ENCODE measurements at regions not wholly inside any gene's neighbourhood (a gene's known extent, or its start where the extent isn't known, plus 50 kb on each side); places are given as distances from the start of the nearest gene placed in this dataset.
"Not testable (repeated sequence)": the region's sequence is repeated elsewhere in the genome, so short reads cannot be mapped to it uniquely, and the experiment has no call there.

DNA sequence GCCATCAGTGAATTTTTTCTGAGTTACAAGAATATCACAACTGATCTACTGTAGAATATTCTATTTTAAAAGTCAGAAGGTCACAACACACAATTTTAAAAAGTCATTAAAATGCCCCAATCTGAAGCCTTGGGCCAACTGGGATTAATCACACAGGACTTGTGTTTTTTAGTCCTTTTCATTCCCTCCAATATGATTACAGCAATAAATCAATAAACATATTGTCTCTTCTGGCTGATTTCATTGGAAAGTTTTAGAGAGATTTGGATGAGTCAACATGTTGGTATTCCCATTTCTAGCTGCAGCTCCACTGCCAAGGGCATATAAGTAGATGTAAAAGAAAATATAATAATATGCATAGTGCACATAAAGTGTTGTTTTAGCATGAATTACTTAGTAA, 85.8 kb downstream of the NIBAN1 start:
- peak; percentile 63 for DNase-seq (ENCODE audit: low read depth)

- DNase-seq (ENCODE audit: low read depth), result no peak
Measured at GRCh38 chr1:184882957-184883815, 91.1 kb downstream of the NIBAN1 start.

DNA sequence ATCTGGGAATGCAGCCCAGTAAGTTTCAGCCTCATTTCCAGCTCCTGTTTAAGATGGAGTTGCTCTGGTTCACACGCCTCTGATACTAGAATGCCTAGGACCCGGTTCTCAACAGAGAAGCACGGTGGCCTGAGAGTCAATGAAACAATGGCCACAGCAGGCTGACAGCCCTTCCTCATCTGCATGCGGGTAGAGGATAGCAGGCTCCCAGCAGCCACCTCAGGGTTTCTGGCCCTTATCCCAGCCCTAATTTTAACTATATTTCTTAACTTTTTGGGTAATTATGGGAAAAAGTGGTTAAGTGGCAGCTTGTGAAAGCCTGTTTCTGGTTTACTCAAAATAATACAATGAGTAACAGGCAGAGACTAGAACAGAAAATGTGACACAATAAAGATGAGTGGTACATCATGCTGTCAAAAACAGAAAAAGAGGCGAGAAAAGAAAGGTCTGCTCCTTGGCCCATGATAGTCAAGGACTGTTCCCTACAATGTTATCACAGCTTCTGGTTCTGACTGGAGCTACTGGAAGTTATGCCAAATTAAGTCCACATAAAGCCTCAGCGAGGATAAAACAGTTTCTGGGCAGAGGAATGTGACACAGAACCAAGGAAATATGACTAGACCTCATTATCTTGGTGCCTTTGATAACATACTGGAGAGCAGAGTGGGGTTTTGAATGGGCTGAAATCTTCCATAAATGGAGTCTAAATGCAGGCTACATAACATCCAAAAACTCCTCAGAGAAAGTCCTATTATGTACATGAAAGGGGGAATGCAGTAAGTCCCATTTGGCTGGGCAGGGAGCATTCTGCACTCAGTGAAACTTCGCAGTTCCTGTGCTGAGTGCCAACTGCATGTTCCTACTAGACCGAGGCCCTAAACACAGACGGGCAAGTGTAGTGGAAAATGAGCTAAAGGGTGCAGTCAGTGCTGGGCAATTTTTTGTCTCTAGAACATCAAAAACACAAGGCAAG, 92.1 kb downstream of the NIBAN1 start:
- DNase-seq (ENCODE audit: low read depth), result peak; percentile 34

DNA sequence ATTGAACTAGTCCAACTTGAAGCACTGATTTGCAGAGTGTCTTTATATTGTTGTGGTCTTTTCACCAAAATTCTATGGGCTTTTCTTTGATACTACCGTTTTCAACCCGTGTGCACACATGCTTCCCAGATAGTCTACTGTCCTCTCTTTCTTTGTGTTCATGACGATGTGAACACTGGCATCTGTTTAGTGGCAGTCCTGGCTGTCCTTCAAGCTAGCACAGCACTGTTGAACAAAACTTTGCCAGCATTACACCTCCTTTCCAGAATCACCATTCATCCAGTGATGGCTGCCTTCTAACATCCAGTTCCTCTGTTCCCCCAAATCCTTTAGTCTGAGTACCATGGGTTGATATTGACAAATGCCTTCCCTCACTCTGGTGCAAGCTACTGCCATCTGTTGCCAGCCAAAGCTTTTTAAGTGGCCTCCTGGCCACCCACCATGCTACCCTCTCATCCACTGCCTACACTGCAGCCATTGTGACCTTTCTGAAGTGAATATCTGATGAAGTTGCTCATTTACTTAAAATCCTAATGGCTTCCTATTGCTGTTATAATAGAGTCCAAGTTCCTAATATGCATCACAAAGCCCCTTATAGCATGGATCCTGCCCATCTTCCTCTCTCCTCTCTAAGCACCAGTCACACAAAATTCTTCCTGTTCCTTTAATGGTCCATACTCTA, 94.3 kb downstream of the NIBAN1 start:
- no peak for DNase-seq (ENCODE audit: low read depth)

DNA sequence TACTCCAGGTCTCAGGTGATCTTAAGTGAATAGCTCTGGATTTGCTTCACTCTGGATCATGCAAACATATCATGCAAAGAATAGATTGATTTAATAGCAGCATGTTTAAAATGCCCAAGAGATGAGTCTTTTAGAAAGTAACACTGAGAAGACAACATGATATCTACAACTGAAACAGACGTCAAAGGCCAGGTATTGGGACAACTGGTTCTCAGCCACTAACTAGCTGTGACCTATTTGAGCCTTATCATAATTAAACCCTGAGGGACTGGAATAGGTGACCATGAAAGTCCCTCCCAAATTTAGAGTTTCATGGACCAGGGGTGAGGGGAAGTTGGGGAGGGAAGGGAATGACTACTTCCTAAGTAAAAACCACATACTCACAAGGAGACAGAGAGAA, 95.7 kb downstream of the NIBAN1 start:
- no peak for DNase-seq (ENCODE audit: low read depth)

DNA sequence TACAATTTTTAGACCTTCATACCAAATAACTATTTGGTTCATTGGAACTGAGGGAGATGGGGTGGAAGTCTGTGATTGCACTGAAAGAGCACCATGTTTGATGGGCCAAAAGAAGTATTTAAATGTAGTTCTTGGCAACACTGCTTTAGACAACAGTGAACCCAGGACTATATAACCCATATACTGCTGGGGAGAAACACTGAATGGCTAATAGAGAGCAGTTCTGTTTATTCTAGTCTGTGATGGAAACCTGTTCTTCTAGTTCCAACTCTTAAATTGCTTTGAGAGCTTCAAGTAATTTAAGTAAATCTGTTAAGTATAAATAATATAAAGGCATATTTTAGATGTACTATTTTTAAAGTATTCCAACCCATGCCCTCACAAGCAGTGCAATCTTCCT, 96.3 kb downstream of the NIBAN1 start:
- DNase-seq (ENCODE audit: low read depth), result no peak

DNA sequence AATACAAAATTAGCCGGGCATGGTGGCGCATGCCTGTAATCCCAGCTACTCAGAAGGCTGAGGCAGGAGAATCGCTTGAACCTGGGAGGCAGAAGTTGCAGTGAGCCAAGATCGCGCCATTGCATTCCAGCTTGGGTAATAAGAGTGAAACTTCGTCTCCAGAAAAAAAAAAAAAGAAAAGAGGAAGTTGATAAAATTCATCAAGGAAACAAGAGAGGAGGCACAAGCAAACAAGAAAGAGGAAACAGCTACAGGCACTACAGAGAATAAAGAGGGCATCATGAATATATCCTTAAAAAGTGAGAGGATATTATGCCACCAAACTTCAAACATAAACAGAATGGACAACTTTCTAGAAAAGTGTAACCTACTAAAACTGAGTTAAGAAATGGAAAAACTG, 98.3 kb downstream of the NIBAN1 start:
- DNase-seq (ENCODE audit: low read depth), result not testable (repeated sequence)

GRCh38 chr1:184875218-184875617, 99.1 kb downstream of the NIBAN1 start:
- DNase-seq (ENCODE audit: low read depth), result no peak

- no peak for DNase-seq (ENCODE audit: low read depth)
Measured at GRCh38 chr1:184870319-184870718, 104.0 kb downstream of the NIBAN1 start.

GRCh38 chr1:184867866-184868689, 106.2 kb downstream of the NIBAN1 start:
- no peak for DNase-seq (ENCODE audit: low read depth)

- DNase-seq (ENCODE audit: low read depth), result peak; percentile 91
Measured at GRCh38 chr1:184866991-184867788, 107.1 kb downstream of the NIBAN1 start.

GRCh38 chr1:184866586-184866985, 107.7 kb downstream of the NIBAN1 start:
- DNase-seq (ENCODE audit: low read depth), result no peak

DNA sequence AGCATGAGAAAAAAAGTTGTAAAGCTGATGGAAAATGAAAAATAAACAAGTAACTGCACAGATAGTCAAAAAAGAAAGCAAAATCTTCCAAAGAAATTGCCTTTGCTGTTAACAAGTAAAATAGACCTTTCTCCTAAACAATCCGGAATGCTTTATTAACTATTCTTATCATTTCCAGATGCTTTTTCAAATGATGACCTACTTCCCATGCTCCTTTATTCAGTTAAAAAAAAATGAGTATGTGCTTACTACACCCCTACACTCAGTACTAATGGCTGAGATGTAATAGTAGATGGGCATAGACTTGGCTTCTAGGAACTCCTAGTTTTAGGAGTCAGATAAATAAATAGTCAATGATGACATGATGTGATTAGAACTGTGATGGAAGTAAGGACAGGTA, 108.5 kb downstream of the NIBAN1 start:
- DNase-seq (ENCODE audit: low read depth), result no peak

- no peak for DNase-seq (ENCODE audit: low read depth)
Measured at GRCh38 chr1:184861755-184862336, 107.2 kb upstream of the EDEM3 start.

DNA sequence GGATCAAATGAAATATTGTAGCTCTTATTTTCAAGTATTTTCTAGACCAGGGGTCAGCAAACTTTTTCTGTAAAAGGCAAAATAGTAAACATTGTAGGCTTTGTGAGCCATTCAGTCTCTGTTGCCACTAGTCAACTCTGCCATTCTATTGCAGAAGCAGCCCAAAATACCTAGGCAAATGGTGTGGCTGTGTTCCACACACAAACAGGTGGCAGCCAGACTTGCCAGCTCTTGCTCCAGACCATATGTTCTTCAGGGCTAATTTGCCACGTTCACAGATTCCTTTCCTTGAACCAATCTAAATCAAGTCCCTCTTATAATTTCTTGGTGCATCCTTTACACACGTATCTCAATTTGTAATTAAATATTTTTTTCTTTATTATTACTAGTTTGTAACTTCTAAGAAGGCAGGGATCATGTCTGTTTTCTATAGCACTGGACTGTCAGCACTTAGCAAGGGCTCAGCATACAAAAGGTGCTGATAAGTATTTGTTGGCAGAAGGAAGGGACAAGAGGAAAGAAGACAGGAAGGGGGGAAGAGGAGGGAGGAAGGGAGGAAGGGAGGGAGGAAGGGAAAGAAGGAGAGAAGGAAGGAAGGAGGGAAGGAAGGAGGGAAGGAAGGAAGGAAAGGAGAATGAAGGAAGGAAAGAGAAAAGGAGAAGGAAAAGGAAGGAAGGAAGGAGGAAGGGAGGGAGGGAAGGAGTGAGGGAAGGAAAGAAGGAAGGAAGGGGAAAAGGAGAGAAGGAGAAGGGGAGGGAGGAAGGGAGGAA, 106.5 kb upstream of the EDEM3 start:
- DNase-seq (ENCODE audit: low read depth), result no peak

DNA sequence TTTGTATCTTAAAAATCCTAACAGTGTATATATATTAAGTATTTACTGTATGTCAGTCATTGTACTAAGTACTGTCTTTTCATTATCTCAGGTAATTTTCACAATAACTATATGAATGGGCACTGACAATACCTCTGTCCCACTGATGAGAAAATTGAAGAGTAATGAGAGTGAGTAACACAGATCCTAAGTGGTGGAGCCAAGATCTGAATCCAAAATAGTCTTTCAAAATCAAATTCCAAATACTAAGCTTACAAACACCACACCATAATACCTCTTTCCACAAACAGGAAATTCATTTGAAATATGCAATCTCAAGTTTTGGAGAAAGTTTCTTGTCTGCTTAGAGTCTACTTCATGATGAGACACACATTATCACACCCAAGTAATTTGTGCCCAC, 105.9 kb upstream of the EDEM3 start:
- no peak for DNase-seq (ENCODE audit: low read depth)

GRCh38 chr1:184859381-184860105, 104.9 kb upstream of the EDEM3 start:
- DNase-seq (ENCODE audit: low read depth), result no peak

DNA sequence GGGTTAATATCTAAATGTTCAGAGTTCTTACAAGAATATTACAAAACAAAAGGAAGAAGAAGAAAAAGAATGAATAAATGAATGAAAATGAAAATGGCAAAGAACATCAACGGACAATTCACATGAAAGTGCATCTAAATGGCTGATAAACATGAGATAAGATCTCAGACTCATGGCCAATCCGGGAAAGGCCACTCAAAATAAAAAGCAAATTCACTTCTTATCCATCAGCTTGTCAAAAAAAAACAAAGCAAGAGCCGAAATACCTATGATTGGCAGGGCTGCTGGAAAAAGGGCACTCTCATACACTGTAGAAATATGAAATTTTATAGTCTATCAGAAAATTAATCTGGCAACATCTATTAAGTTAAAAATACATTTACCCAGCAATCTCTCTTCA, 103.6 kb upstream of the EDEM3 start:
- DNase-seq (ENCODE audit: low read depth), result no peak

All from RPMI7951 (cell line).